Skeletal muscle satellite cell (primary cell): ENCODE measurements at regions not wholly inside any gene's neighbourhood (a gene's known extent, or its start where the extent isn't known, plus 50 kb on each side); places are given as distances from the start of the nearest gene placed in this dataset.

Experiments
- H3K27me3 ChIP-seq: 2 replicates; pipeline ENCODE4 v1.7.0; 2013; ENCODE audit warnings: low read length; ENCODE audit not compliant: control insufficient read depth, insufficient read depth
- H3K36me3 ChIP-seq: 2 replicates; pipeline ENCODE4 v1.7.0; 2013; ENCODE audit warnings: mild to moderate bottlenecking, control low read depth, low read length; ENCODE audit not compliant: insufficient read depth
- H3K4me1 ChIP-seq: 2 replicates; pipeline ENCODE4 v1.7.0; 2013; ENCODE audit warnings: low read length; ENCODE audit not compliant: control insufficient read depth, insufficient read depth
- H3K4me2 ChIP-seq: 2 replicates; pipeline ENCODE4 v1.7.0; 2013; ENCODE audit warnings: mild to moderate bottlenecking, low read length
- H3K4me3 ChIP-seq: 2 replicates; pipeline ENCODE4 v1.7.0; 2013; ENCODE audit warnings: low read length
- H3K9ac ChIP-seq: 2 replicates; pipeline ENCODE4 v1.7.0; 2013; ENCODE audit warnings: mild to moderate bottlenecking, low read depth, low read length, moderate library complexity
- H3K9me3 ChIP-seq: replicated peaks from 2 replicates; pipeline ENCODE4 v1.7.0; 2013; ENCODE audit warnings: mild to moderate bottlenecking, control low read depth, low read length

DNA sequence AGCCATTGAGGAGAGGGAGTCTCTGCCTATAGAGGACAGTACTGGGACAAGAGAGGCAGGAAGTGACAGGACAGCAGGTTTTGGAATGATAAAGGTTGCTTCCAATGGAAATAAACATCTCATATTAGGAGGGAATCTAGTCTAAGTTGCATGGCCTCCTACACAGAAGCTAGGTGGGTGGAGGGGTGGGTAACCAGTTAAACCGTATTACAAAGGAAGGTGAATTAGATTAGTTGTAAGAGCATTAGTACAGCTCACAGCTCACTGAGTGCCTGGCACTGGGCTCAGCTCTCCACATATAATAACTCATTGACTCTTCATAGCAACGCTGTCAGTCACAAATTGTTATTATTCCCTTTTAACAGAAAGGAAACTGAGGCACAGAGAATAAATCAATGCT lies 468.1 kb downstream of the PTPRU start:
- H3K36me3 ChIP-seq, result no peaks in the 10 kb centered on the region

GRCh38 chr1:29703596-29704370 lies 467.5 kb downstream of the PTPRU start:
- Histone ChIP-seq H3K9ac (no peak overlapping the region), H3K9me3 (no peaks in the 10 kb centered on the region), H3K36me3 (no peaks in the 10 kb centered on the region), H3K4me1 (peaks cover 14% of the 10 kb centered on the region), H3K4me2 (no peak overlapping the region), H3K4me3 (no peak overlapping the region), H3K27me3 (no peaks in the 10 kb centered on the region)

More for the DNA sequence above, 468.1 kb downstream of the PTPRU start:
- Histone ChIP-seq H3K4me1 (peaks cover 21% of the 10 kb centered on the region), H3K9me3 (no peaks in the 10 kb centered on the region), H3K4me3 (no peak overlapping the region), H3K4me2 (no peak overlapping the region), H3K27me3 (no peaks in the 10 kb centered on the region), H3K9ac (no peak overlapping the region)

DNA sequence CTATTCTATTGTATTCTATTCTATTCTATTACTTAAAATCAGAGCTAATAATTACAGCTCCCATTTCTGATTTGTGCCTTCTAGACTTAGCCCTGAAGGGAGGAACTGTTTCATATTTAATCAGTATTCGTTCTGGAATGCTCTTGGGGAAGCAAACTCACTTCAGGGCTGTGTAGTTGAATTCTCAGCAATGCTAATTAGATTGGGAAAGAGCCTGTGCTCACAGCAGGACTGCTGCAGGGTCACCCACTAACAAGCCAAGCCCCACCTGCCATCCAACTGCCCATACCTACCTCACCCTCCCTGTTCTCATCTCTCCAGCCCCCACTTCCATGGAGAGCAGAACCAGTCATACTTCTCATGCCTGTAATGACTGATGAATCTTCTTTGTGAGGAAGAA lies 464.2 kb downstream of the PTPRU start:
- H3K4me3 ChIP-seq, result no peak overlapping the region
- H3K36me3 ChIP-seq, result no peaks in the 10 kb centered on the region
- no peaks in the 10 kb centered on the region for H3K27me3 ChIP-seq
- H3K9ac ChIP-seq, result no peak overlapping the region
- peaks cover 10% of the 10 kb centered on the region for H3K4me1 ChIP-seq
- H3K4me2 ChIP-seq, result no peak overlapping the region
- H3K9me3 ChIP-seq, result no peaks in the 10 kb centered on the region

DNA sequence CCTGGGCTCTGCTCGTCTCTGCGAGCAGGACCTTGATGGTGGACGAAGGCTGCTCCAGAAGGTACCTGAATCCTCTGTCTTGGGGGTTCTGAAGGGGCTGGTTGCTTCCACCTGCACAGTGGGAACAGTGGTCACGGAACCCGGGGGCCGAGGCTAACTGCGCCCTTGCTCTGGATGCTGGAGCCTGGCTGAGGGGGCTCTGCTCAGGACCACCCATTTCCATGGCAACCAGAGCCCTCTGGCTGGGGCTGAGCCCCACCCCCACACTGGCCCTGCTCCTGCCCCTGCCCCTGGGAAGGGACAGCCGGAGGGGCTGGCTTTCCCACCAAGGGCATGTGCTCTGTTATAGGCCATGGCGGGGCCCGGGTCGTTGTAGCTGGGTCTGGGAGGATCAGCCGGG lies 462.3 kb downstream of the PTPRU start:
- no peaks in the 10 kb centered on the region for H3K36me3 ChIP-seq
- H3K9me3 ChIP-seq, result no peaks in the 10 kb centered on the region
- no peaks in the 10 kb centered on the region for H3K27me3 ChIP-seq
- no peak overlapping the region for H3K9ac ChIP-seq
- peaks cover 10% of the 10 kb centered on the region for H3K4me1 ChIP-seq
- H3K4me3 ChIP-seq, result no peak overlapping the region
- H3K4me2 ChIP-seq, result no peak overlapping the region

GRCh38 chr1:29698033-29698432 lies 461.7 kb downstream of the PTPRU start:
- Histone ChIP-seq H3K4me2 (no peak overlapping the region), H3K4me1 (peaks cover 10% of the 10 kb centered on the region), H3K36me3 (no peaks in the 10 kb centered on the region), H3K9ac (no peak overlapping the region), H3K27me3 (no peaks in the 10 kb centered on the region), H3K9me3 (no peaks in the 10 kb centered on the region), H3K4me3 (no peak overlapping the region)

DNA sequence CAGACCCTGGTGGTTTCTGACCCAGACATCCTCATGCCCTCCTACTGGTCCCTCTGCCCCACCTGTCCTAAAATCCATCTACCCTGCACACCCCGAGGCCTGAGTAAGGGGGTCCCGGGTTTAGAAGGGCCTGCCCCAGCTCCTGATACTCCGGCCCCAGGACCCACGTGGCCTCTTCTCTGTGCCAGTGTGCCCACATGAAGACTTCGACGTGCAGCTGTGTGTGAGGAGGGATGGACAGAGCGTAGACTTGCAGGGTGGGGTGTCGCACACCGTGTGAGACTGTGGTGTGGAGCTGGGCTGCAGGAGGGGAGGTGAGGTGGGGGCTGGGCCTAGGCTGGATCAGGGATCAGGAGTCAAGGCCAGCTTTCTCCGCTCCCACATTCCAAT lies 461.1 kb downstream of the PTPRU start:
- no peaks in the 10 kb centered on the region for H3K36me3 ChIP-seq
- no peaks in the 10 kb centered on the region for H3K9me3 ChIP-seq
- H3K4me1 ChIP-seq, result peaks cover 10% of the 10 kb centered on the region
- no peak overlapping the region for H3K4me3 ChIP-seq
- no peak overlapping the region for H3K9ac ChIP-seq
- H3K4me2 ChIP-seq, result no peak overlapping the region
- H3K27me3 ChIP-seq, result no peaks in the 10 kb centered on the region

GRCh38 chr1:29696656-29697390 lies 460.5 kb downstream of the PTPRU start:
- Histone ChIP-seq H3K9ac (no peak overlapping the region), H3K27me3 (no peaks in the 10 kb centered on the region), H3K4me1 (peaks cover 10% of the 10 kb centered on the region)

DNA sequence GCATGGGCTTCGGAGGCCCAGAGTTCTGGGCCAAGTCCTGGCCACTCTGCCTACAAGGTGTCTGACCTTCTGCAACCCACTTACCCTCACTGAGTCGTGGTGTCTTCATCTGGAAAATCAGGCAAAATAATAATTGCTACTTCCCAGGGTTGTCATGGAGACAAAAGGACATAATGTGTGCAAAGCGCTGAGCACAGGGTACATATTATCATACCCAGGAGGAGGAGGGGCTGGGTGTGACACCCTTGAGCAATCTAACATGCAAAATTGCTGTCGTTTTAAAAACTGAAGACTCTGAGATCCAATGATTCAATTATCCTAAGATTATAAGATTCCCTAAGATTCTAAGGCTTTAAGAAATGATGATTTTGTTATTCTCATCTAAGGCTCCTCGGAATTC lies 459.5 kb downstream of the PTPRU start:
- Histone ChIP-seq H3K36me3 (no peaks in the 10 kb centered on the region), H3K27me3 (no peaks in the 10 kb centered on the region), H3K9ac (no peak overlapping the region), H3K9me3 (no peaks in the 10 kb centered on the region), H3K4me2 (no peak overlapping the region), H3K4me1 (peaks cover 10% of the 10 kb centered on the region), H3K4me3 (no peak overlapping the region)

More at GRCh38 chr1:29696656-29697390, 460.5 kb downstream of the PTPRU start:
- Histone ChIP-seq H3K4me2 (no peak overlapping the region), H3K4me3 (no peak overlapping the region), H3K36me3 (no peaks in the 10 kb centered on the region), H3K9me3 (no peaks in the 10 kb centered on the region)

GRCh38 chr1:29695036-29695435 lies 458.7 kb downstream of the PTPRU start:
- no peak overlapping the region for H3K9ac ChIP-seq
- H3K36me3 ChIP-seq, result no peaks in the 10 kb centered on the region
- H3K27me3 ChIP-seq, result no peaks in the 10 kb centered on the region
- H3K4me2 ChIP-seq, result no peak overlapping the region
- H3K9me3 ChIP-seq, result no peaks in the 10 kb centered on the region
- peaks cover 10% of the 10 kb centered on the region for H3K4me1 ChIP-seq
- H3K4me3 ChIP-seq, result no peak overlapping the region

- Histone ChIP-seq H3K27me3 (no peaks in the 10 kb centered on the region), H3K36me3 (no peaks in the 10 kb centered on the region), H3K4me1 (peaks cover 26% of the 10 kb centered on the region), H3K4me3 (no peak overlapping the region), H3K4me2 (no peak overlapping the region), H3K9me3 (no peaks in the 10 kb centered on the region), H3K9ac (no peak overlapping the region)
Measured at GRCh38 chr1:29691499-29691898, 455.2 kb downstream of the PTPRU start.

DNA sequence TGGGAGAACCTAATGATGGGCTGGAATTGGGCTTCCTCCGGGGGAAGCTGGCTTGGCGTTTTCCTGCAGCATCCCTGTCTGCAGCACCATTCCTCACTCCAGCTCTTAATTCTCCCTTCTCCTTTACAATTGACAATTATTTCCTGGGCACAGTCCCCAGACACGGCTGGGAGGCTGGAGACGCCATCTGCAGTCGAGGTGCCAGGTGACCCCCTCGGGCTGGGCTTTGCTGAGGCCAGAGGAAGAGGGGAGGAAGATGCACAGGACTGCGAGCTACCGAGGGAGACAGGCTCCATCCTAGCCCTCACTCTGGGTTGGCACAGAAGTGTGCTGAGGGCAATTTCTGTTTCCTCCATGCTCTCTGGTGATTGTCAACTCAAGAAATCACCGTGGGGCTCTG lies 453.8 kb downstream of the PTPRU start:
- H3K4me2 ChIP-seq, result no peak overlapping the region
- H3K9ac ChIP-seq, result no peak overlapping the region
- H3K4me1 ChIP-seq, result peaks cover 26% of the 10 kb centered on the region
- H3K27me3 ChIP-seq, result no peaks in the 10 kb centered on the region
- no peaks in the 10 kb centered on the region for H3K36me3 ChIP-seq
- no peaks in the 10 kb centered on the region for H3K9me3 ChIP-seq
- H3K4me3 ChIP-seq, result no peak overlapping the region
